H9 (cell line): ENCODE measurements at regions not wholly inside any gene's neighbourhood (a gene's known extent, or its start where the extent isn't known, plus 50 kb on each side); places are given as distances from the start of the nearest gene placed in this dataset.

ENCODE experiments used
- DNase-seq: peaks from one replicate; pipeline ENCODE4 v3.0.0-alpha.2; 2017
- H2AFZ ChIP-seq: one replicate; pipeline ENCODE4 v1.6.1; 2013; ENCODE audit warnings: mild to moderate bottlenecking, low read length, control low read depth, moderate library complexity
- H2AK5ac ChIP-seq: 2 replicates; pipeline ENCODE4 v1.6.1; 2013; ENCODE audit warnings: low read length, control low read depth, mixed read lengths; ENCODE audit not compliant: insufficient read length
- H2BK120ac ChIP-seq: one replicate; pipeline ENCODE4 v1.6.1; 2013; ENCODE audit warnings: low read depth, mild to moderate bottlenecking, low read length, control low read depth, inconsistent platforms; ENCODE audit not compliant: poor library complexity, severe bottlenecking
- H2BK12ac ChIP-seq: 2 replicates; pipeline ENCODE4 v1.6.1; 2013; ENCODE audit warnings: low read length, control low read depth, mixed read lengths, low read depth; ENCODE audit not compliant: insufficient read length
- H2BK15ac ChIP-seq: 2 replicates; pipeline ENCODE4 v1.6.1; 2013; ENCODE audit warnings: low read depth, low read length, control low read depth
- H2BK20ac ChIP-seq: one replicate; pipeline ENCODE4 v1.6.1; 2013; ENCODE audit warnings: low read depth, mild to moderate bottlenecking, low read length, control low read depth, inconsistent platforms; ENCODE audit not compliant: poor library complexity, severe bottlenecking
- H2BK5ac ChIP-seq: 2 replicates; pipeline ENCODE4 v1.6.1; 2013; ENCODE audit warnings: low read length, control low read depth, mixed read lengths; ENCODE audit not compliant: insufficient read length
- H3K14ac ChIP-seq: 2 replicates; pipeline ENCODE4 v1.6.1; 2013; ENCODE audit warnings: low read length, control low read depth; ENCODE audit not compliant: insufficient read depth
- H3K18ac ChIP-seq: 2 replicates; pipeline ENCODE4 v1.6.1; 2013; ENCODE audit warnings: low read depth, mild to moderate bottlenecking, mixed read lengths, low read length, control low read depth; ENCODE audit not compliant: insufficient read length
- H3K23ac ChIP-seq: 2 replicates; pipeline ENCODE4 v1.6.1; 2013; ENCODE audit warnings: low read length, control low read depth, mixed read lengths, low read depth; ENCODE audit not compliant: insufficient read length
- H3K23me2 ChIP-seq: 2 replicates; pipeline ENCODE4 v1.6.1; 2013; ENCODE audit warnings: low read depth, mild to moderate bottlenecking, mixed read lengths, low read length, control low read depth; ENCODE audit not compliant: insufficient read length, poor library complexity, severe bottlenecking
- H3K27ac ChIP-seq: 2 replicates; pipeline ENCODE4 v1.5.1; 2013; ENCODE audit warnings: low read length, control low read depth, mixed read lengths, low read depth; ENCODE audit not compliant: insufficient read length
- H3K27me3 ChIP-seq: 2 replicates; pipeline ENCODE4 v1.6.1; 2013; ENCODE audit warnings: low read length, control low read depth, inconsistent platforms; ENCODE audit not compliant: insufficient read depth
- H3K4ac ChIP-seq: 2 replicates; pipeline ENCODE4 v1.6.1; 2013; ENCODE audit warnings: low read depth, mild to moderate bottlenecking, control low read depth, inconsistent platforms, low read length, moderate library complexity
- H3K4me1 ChIP-seq: 2 replicates; pipeline ENCODE4 v1.6.1; 2013; ENCODE audit warnings: low read length, control low read depth, inconsistent platforms; ENCODE audit not compliant: insufficient read depth
- H3K4me2 ChIP-seq: 2 replicates; pipeline ENCODE4 v1.6.1; 2013; ENCODE audit warnings: low read length, control low read depth, mixed read lengths; ENCODE audit not compliant: insufficient read length, insufficient read depth
- H3K56ac ChIP-seq: 2 replicates; pipeline ENCODE4 v1.6.1; 2013; ENCODE audit warnings: low read depth, mild to moderate bottlenecking, mixed read lengths, low read length, control low read depth; ENCODE audit not compliant: insufficient read length
- H3K79me1 ChIP-seq: 2 replicates; pipeline ENCODE4 v1.6.1; 2013; ENCODE audit warnings: low read depth, mild to moderate bottlenecking, moderate library complexity, low read length, control low read depth, inconsistent platforms; ENCODE audit not compliant: insufficient read depth, poor library complexity, severe bottlenecking
- H3K79me2 ChIP-seq: 2 replicates; pipeline ENCODE4 v1.6.1; 2013; ENCODE audit warnings: low read length, control low read depth, inconsistent platforms; ENCODE audit not compliant: insufficient read depth
- H3K9ac ChIP-seq: 2 replicates; pipeline ENCODE4 v1.6.1; 2013; ENCODE audit warnings: low read length, control low read depth, mixed read lengths; ENCODE audit not compliant: insufficient read length; ENCODE audit errors: extremely low read depth
- H3K9me3 ChIP-seq: one replicate; pipeline ENCODE4 v1.6.1; 2013; ENCODE audit warnings: low read depth, low read length, inconsistent platforms; ENCODE audit not compliant: control insufficient read depth
- H3T11ph ChIP-seq: one replicate; pipeline ENCODE4 v1.6.1; 2013; ENCODE audit warnings: mild to moderate bottlenecking, low read length, control low read depth, inconsistent platforms
- H4K20me1 ChIP-seq: one replicate; pipeline ENCODE4 v1.6.1; 2013; ENCODE audit not compliant: control insufficient read depth, insufficient read length, insufficient read depth
- H4K5ac ChIP-seq: 2 replicates; pipeline ENCODE4 v1.6.1; 2013; ENCODE audit warnings: low read depth, mild to moderate bottlenecking, mixed read lengths, low read length, control low read depth; ENCODE audit not compliant: insufficient read length
- H4K8ac ChIP-seq: replicated peaks from 2 replicates; pipeline ENCODE4 v1.6.1; 2013; ENCODE audit warnings: low read length, control low read depth, mixed read lengths, low read depth; ENCODE audit not compliant: insufficient read length
- H4K91ac ChIP-seq: 2 replicates; pipeline ENCODE4 v1.6.1; 2013; ENCODE audit warnings: low read depth, mild to moderate bottlenecking, moderate library complexity, mixed read lengths, low read length, control low read depth; ENCODE audit not compliant: insufficient read length
- H3K27ac Mint-ChIP-seq, 3 experiments: 2 replicates in 2 of 3; 3 replicates in 1 of 3; pipeline ENCODE4 v1.8.0; 2020 to 2021; ENCODE audit warnings: mixed read lengths in 3 of 3, mild to moderate bottlenecking in 1 of 3, moderate library complexity in 1 of 3
- H3K27me3 Mint-ChIP-seq: 2 replicates; pipeline ENCODE4 v1.8.0; 2021; ENCODE audit warnings: low read depth, mild to moderate bottlenecking, moderate library complexity, mixed read lengths
- H3K36me3 Mint-ChIP-seq, 3 experiments: 2 replicates in 2 of 3; 3 replicates in 1 of 3; pipeline ENCODE4 v1.8.0; 2020 to 2021; ENCODE audit warnings: low read depth in 3 of 3, mixed read lengths in 3 of 3; ENCODE audit not compliant: insufficient read depth in 1 of 3
- H3K4me1 Mint-ChIP-seq, 2 experiments: 2 replicates each; pipeline ENCODE4 v1.8.0; 2020; ENCODE audit warnings: mixed read lengths in 2 of 2
- H3K4me3 Mint-ChIP-seq, 2 experiments: 2 replicates in 1 of 2; 3 replicates in 1 of 2; pipeline ENCODE4 v1.8.0; 2020 to 2021; ENCODE audit warnings: mild to moderate bottlenecking in 2 of 2, mixed read lengths in 2 of 2, moderate library complexity in 1 of 2
- H3K9me3 Mint-ChIP-seq, 2 experiments: 2 replicates in 1 of 2; 3 replicates in 1 of 2; pipeline ENCODE4 v1.8.0; 2020; ENCODE audit warnings: mild to moderate bottlenecking in 2 of 2, mixed read lengths in 2 of 2, moderate library complexity in 1 of 2
- TF ChIP-seq, protein P1 (sequence below): fragments of 200-600 bp; sonication (generic); conservative IDR thresholded peaks from 3 replicates; pipeline ENCODE4 v1.8.0; 2021; ENCODE audit warnings: antibody characterized with exemption, mild to moderate bottlenecking

DNA sequence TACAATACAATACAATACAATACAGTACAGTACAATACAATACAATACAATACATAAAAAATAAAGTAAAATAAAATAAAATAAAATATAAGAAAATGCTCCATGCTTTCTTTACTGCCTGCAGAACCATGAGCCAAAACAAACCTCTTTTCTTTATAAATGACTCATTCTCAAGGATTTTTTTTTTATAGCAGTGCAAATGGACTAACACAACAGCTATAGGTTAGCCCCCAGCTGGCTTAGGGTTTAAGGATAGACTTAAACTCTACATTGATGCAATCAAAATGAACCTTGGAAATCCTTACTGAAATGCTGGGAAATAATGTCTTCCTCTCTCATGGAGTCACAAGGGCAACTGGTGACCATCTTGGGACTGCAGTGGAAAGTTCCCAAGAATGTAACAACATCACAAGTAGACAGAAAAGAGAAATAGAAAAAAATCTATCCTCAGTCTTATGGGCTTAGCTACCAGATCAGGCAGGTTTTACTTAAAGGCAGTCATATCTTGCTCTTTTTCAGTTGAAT lies 348.9 kb downstream of the ARL4A start:
- Histone ChIP-seq H2BK5ac (no peak overlapping the region), H4K8ac (no peak overlapping the region), H3K9me3 (peaks cover 7% of the 10 kb centered on the region), H3K4me2 (no peak overlapping the region), H4K5ac (no peak overlapping the region), H2BK12ac (no peak overlapping the region), H3K14ac (no peak overlapping the region), H2AFZ (no peak overlapping the region), H3K4ac (no peak overlapping the region), H4K91ac (no peak overlapping the region), H2BK120ac (no peak overlapping the region), H3K79me1 (no peaks in the 10 kb centered on the region), H2BK20ac (peak overlapping the region; percentile 33), H3K27ac (no peak overlapping the region), H3K27me3 (no peaks in the 10 kb centered on the region), H4K20me1 (no peaks in the 10 kb centered on the region), H3K56ac (no peak overlapping the region), H3K79me2 (no peaks in the 10 kb centered on the region), H2BK15ac (no peak overlapping the region), H2AK5ac (no peak overlapping the region), H3K23me2 (no peaks in the 10 kb centered on the region), H3K9ac (no peak overlapping the region), H3K4me1 (no peaks in the 10 kb centered on the region; the same call in 1 of the 2 replicates), H3K18ac (no peak overlapping the region), H3T11ph (no peak overlapping the region), H3K23ac (no peak overlapping the region)
- Mint-ChIP-seq H3K9me3 (peaks cover 16 to 18% of the 10 kb centered on the region in 2 experiments), H3K4me3 (no peak overlapping the region), H3K27me3 (no peaks in the 10 kb centered on the region), H3K36me3 (peaks cover 14 to 19% (median 16%) of the 10 kb centered on the region in 3 experiments), H3K4me1 (peaks cover 38 to 39% of the 10 kb centered on the region in 2 experiments), H3K27ac (no peak overlapping the region)
- no peak for DNase-seq
- TF ChIP-seq, protein P1, sequence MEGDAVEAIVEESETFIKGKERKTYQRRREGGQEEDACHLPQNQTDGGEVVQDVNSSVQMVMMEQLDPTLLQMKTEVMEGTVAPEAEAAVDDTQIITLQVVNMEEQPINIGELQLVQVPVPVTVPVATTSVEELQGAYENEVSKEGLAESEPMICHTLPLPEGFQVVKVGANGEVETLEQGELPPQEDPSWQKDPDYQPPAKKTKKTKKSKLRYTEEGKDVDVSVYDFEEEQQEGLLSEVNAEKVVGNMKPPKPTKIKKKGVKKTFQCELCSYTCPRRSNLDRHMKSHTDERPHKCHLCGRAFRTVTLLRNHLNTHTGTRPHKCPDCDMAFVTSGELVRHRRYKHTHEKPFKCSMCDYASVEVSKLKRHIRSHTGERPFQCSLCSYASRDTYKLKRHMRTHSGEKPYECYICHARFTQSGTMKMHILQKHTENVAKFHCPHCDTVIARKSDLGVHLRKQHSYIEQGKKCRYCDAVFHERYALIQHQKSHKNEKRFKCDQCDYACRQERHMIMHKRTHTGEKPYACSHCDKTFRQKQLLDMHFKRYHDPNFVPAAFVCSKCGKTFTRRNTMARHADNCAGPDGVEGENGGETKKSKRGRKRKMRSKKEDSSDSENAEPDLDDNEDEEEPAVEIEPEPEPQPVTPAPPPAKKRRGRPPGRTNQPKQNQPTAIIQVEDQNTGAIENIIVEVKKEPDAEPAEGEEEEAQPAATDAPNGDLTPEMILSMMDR, result no peak
